Cardiac fibroblast (primary cell): ENCODE measurements at regions not wholly inside any gene's neighbourhood (a gene's known extent, or its start where the extent isn't known, plus 50 kb on each side); places are given as distances from the start of the nearest gene placed in this dataset.

Experiments used
- DNase-seq, 2 donors: peaks; one replicate each; pipeline versions ENCODE4 v3.0.0 to v3.0.0-alpha.2; 2010; ENCODE audit warnings: low read depth in 2 of 2
- H3K4me3 ChIP-seq, 2 donors: replicated peaks in 1 of 2; 1 replicate in 1 of 2; 2 replicates in 1 of 2; pipeline ENCODE4 v1.5.1; 2011; ENCODE audit warnings: low read depth in 2 of 2, low read length in 2 of 2, mild to moderate bottlenecking in 2 of 2, moderate library complexity in 1 of 2
- TF ChIP-seq, protein P1 (sequence below): IDR thresholded peaks from one replicate; pipeline ENCODE4 v1.5.1; 2011; ENCODE audit warnings: low read depth, mild to moderate bottlenecking, low read length, inconsistent platforms

DNA sequence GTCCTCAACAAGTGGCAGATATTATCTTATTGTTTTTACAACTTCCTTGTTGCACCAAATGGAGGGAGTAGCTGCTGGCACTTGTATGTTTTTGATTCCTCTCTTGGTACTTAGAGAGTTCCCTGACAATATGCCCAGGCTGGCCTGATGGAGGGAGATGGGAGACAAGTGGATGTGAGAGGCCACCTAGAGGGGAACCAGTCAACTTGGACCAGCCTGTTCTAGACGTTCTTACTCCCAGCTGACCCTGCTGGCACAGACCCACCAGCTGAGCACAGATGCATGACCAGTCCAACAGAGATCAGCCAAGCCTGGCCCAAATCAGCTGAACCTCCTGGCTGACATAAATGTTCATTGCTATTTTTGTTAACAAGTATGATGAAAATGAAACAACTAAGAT lies 60.9 kb upstream of the GDNF start:
- no peak overlapping the region for H3K4me3 ChIP-seq
- TF ChIP-seq, protein P1, sequence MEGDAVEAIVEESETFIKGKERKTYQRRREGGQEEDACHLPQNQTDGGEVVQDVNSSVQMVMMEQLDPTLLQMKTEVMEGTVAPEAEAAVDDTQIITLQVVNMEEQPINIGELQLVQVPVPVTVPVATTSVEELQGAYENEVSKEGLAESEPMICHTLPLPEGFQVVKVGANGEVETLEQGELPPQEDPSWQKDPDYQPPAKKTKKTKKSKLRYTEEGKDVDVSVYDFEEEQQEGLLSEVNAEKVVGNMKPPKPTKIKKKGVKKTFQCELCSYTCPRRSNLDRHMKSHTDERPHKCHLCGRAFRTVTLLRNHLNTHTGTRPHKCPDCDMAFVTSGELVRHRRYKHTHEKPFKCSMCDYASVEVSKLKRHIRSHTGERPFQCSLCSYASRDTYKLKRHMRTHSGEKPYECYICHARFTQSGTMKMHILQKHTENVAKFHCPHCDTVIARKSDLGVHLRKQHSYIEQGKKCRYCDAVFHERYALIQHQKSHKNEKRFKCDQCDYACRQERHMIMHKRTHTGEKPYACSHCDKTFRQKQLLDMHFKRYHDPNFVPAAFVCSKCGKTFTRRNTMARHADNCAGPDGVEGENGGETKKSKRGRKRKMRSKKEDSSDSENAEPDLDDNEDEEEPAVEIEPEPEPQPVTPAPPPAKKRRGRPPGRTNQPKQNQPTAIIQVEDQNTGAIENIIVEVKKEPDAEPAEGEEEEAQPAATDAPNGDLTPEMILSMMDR, result no peak
- DNase-seq, result peak; percentile 35 to 60

DNA sequence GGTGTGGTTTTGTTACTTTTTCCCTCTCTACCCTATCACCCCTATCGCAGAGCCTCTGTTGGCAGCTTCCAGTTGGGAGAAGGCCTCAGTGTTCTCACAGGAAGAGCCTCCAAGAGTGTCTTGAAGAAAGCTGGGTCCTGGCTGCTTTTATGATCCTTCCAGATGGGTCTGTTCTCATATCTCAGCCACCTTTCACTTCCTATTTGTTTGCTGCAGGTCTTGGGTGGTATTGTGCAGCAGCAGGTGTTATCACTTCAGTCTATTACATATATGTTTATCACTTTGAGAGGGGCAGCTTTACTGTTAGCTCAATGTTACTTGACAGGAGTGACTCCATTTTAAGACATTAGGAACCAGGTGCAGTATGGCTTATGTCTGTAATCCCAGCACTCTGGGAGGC lies 59.2 kb upstream of the GDNF start:
- H3K4me3 ChIP-seq, result no peak overlapping the region
- DNase-seq, result no peak
- TF ChIP-seq, protein P1, result no peak

DNA sequence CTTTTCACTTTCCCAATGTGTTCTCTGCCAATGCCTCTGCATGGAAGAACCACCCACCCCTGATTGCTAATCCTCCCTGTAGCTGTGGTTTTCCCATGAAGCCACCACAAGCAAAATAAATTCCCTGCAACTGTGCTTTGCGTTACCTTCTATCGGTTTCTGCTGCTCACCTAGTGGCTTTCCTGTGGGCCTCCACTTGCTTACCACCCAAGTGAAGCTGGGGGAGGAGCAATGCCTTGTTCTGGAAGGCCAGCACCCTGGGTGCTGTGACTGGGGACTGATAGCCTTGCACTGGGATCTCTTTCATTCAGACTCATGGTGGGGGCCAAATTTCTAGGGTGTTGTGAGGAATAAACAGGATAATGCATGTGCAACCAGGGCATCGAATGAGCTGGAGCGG lies 56.3 kb upstream of the GDNF start:
- H3K4me3 ChIP-seq, result no peak overlapping the region
- DNase-seq, result no peak
- TF ChIP-seq, protein P1, result no peak

DNA sequence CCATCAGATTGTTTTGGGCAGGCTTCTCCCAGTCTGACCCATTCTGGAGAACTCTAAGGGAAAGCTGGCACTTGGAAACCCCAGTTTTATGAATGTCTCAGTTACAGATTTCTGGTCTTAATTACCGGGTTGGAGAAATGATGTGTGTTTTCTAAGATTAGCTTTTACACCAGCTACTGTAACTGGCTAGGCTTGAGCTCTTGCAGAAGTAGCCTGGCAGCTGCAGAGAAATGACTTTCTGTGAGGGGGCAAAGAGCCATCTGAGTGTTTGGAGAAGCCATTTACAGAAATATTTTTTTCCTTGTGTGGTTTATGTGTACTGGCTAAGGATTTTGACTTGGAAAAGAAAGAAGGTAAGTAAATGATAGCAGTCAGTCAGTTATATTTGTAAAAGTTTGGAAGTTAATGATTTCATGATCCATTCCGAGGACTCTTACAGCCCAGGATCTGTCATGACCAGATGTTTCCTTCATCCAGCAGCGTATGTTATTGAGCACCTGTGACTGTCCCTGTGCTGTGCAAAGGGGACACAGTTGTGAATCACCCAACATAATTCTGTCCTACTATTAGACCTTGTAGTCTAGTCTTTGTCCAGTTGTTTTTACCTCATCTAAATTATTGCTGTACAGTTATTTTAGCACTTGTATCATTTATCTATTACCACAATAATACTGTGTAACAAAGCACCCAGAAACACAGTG lies 53.7 kb upstream of the GDNF start:
- TF ChIP-seq, protein P1, result no peak
- no peak for DNase-seq
- no peak overlapping the region for H3K4me3 ChIP-seq

DNA sequence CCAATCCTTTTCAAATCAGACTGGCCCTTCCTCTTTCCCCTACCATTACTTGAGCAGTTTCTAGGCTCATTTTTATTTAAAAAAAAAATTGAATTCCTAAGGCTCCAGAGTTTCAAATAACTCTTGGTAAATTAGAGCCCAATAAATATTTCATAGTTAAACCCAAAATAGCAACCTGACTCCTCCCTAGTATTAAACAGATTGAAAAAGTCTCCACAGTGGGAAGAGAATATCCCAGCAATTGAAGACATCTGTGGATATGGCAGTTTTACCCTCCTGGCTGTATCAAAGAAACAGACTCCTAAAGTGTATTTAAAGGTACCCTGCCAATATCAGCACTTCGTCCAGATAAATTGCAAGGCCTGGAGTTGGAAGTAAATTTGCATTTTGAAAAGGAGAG lies 52.7 kb upstream of the GDNF start:
- TF ChIP-seq, protein P1, result no peak
- H3K4me3 ChIP-seq, result no peak overlapping the region
- DNase-seq, result no peak

DNA sequence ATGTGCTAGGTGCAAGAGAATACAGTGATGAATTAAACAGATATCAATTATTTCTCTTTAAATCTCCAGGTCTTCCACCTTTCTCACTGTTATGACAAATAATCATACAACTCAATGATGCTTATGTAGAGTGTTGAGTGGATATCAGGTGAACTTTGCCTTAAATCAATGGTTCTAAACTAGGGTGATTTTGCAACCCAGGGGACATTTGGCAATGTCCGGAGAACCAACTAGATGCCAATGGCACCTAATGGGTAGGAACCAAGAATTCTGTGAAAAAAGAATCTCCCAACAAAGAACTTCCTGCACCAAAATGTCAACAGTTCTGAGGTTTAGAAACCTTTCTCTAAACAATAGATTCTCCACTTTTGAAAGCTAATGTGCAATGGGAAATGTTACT lies 52.0 kb upstream of the GDNF start:
- DNase-seq, result no peak
- TF ChIP-seq, protein P1, result no peak
- no peak overlapping the region for H3K4me3 ChIP-seq

DNA sequence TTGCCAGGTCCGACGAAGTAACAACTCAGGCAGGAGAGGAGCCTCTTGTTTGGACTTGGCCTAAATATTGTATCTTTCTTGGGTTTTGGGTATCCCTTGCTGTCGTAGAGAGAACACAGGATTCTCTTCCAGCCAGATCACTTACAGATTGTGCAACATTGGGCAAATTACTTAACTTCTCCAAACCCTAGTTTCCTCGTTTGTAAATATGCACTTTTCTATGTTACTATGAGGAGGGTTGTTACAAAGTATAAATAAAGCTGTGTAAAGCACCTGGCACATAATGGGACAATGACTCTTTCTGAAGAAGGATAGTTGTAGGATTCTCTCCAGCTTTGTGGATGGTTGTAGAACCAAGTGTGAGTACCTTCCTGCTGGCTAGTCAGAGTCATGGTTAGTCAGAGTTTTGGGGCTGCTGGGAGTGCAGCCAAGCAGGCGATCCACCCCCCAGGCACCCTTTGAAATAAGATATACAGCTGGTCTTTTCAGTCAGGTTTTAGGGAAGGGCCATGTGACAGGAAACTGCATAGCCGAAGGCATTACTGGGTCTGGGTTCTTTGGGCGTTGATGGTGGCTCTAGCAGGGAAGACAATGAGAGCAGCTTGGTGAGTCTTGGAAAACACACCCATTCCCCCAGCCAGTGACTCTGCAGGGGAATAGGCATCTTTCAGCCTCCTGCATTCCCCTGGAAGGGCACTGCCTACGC lies 49.9 kb upstream of the GDNF start:
- TF ChIP-seq, protein P1, result no peak
- peak; percentile 8 to 84 for DNase-seq

More for the DNA sequence above, 49.9 kb upstream of the GDNF start:
- H3K4me3 ChIP-seq, result no peak overlapping the region
